ENCODE measurements at regions not wholly inside any gene's neighbourhood (a gene's known extent, or its start where the extent isn't known, plus 50 kb on each side); places are given as distances from the start of the nearest gene placed in this dataset.
A peak's percentile ranks its signal among the peaks of the same experiment; 100 is the strongest.

GRCh38 chr12:4045786-4046494 lies 172.7 kb upstream of the PARP11 start:
- DNase-seq: no peak

- DNase-seq: no peak
These were observed 171.8 kb upstream of the PARP11 start for GRCh38 chr12:4044736-4045730.

- no peak for DNase-seq
These were observed 170.9 kb upstream of the PARP11 start for GRCh38 chr12:4044101-4044500.

- DNase-seq: no peak
These were observed 168.1 kb upstream of the PARP11 start for GRCh38 chr12:4041187-4041885.

GRCh38 chr12:4039931-4040330 lies 166.7 kb upstream of the PARP11 start:
- no peak for DNase-seq

GRCh38 chr12:4037747-4038312 lies 164.6 kb upstream of the PARP11 start:
- no peak for DNase-seq

- DNase-seq: no peak
These were observed 163.6 kb upstream of the PARP11 start for GRCh38 chr12:4036671-4037271.

- DNase-seq: no peak
These were observed 161.7 kb upstream of the PARP11 start for GRCh38 chr12:4034921-4035320.

- no peak for DNase-seq
These were observed 159.9 kb upstream of the PARP11 start for GRCh38 chr12:4032924-4033615.

GRCh38 chr12:4031703-4032291 lies 158.6 kb upstream of the PARP11 start:
- DNase-seq: no peak

GRCh38 chr12:4030929-4031702 lies 157.9 kb upstream of the PARP11 start:
- DNase-seq: peak; percentile 35

- DNase-seq: no peak
These were observed 154.2 kb upstream of the PARP11 start for GRCh38 chr12:4027412-4027811.

- DNase-seq: no peak
These were observed 153.3 kb upstream of the PARP11 start for GRCh38 chr12:4026517-4026916.

- no peak for DNase-seq
These were observed 152.8 kb upstream of the PARP11 start for GRCh38 chr12:4026020-4026358.

GRCh38 chr12:4025181-4026019 lies 152.2 kb upstream of the PARP11 start:
- DNase-seq: no peak

- DNase-seq: no peak
These were observed 151.5 kb upstream of the PARP11 start for GRCh38 chr12:4024701-4025100.

- no peak for DNase-seq
These were observed 142.3 kb upstream of the PARP11 start for GRCh38 chr12:4015225-4016091.

GRCh38 chr12:4014858-4015224 lies 141.6 kb upstream of the PARP11 start:
- no peak for DNase-seq

- no peak for DNase-seq
These were observed 141.2 kb upstream of the PARP11 start for GRCh38 chr12:4014444-4014843.

Data from NCI-H146 (cell line).